ENCODE measurements at regions not wholly inside any gene's neighbourhood (a gene's known extent, or its start where the extent isn't known, plus 50 kb on each side); places are given as distances from the start of the nearest gene placed in this dataset.

DNA sequence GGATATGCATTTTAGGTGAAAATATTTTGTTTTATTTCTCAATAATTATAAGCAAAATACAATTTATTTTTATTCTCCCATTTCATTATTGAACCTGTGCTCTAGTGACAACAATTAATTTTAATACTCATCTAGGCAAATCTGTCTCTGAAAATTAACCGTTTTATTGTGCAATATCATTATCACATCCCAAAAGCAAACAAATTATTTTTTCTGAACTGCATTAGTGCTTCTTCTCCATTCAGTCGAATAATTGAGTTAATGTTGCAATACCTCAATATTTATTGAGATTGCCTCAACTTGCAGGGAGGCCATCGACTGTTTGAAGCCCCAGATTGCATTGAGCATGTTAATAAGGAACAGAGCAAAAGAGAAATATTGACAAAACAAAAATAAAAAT lies 303.2 kb upstream of the LRFN5 start:
- Histone ChIP-seq H4K20me1 (ENCODE audit: control insufficient read depth, insufficient read depth, insufficient read length) (no peaks in the 10 kb centered on the region), H2BK20ac (ENCODE audit: low read depth, low read length, poor library complexity, severe bottlenecking) (no peak overlapping the region), H2BK12ac (ENCODE audit: insufficient read length, low read depth, low read length) (no peak overlapping the region), H3K27ac (ENCODE audit: insufficient read length, low read depth, low read length) (no peak overlapping the region), H3K23me2 (ENCODE audit: insufficient read length, low read depth, low read length, poor library complexity, severe bottlenecking) (no peaks in the 10 kb centered on the region), H2BK5ac (ENCODE audit: insufficient read length, low read length) (no peak overlapping the region), H3K14ac (ENCODE audit: insufficient read depth, low read length) (no peak overlapping the region), H3K4ac (ENCODE audit: low read depth, low read length) (no peak overlapping the region), H2AFZ (ENCODE audit: low read length) (no peak overlapping the region), H3K23ac (ENCODE audit: insufficient read length, low read depth, low read length) (no peak overlapping the region), H3K9me3 (ENCODE audit: control insufficient read depth, low read depth, low read length) (no peaks in the 10 kb centered on the region), H4K8ac (replicated peaks; ENCODE audit: insufficient read length, low read depth, low read length) (no peak overlapping the region), H3T11ph (ENCODE audit: low read length) (no peak overlapping the region), H3K79me1 (ENCODE audit: insufficient read depth, low read depth, low read length, poor library complexity, severe bottlenecking) (no peaks in the 10 kb centered on the region), H2BK15ac (ENCODE audit: low read depth, low read length) (no peak overlapping the region), H4K5ac (ENCODE audit: insufficient read length, low read depth, low read length) (no peak overlapping the region), H2BK120ac (ENCODE audit: low read depth, low read length, poor library complexity, severe bottlenecking) (no peak overlapping the region), H3K79me2 (ENCODE audit: insufficient read depth, low read length) (no peaks in the 10 kb centered on the region), H3K4me2 (ENCODE audit: insufficient read depth, insufficient read length, low read length) (no peak overlapping the region), H3K56ac (ENCODE audit: insufficient read length, low read depth, low read length) (no peak overlapping the region), H3K27me3 (ENCODE audit: insufficient read depth, low read length) (no peaks in the 10 kb centered on the region), H3K18ac (ENCODE audit: insufficient read length, low read depth, low read length) (no peak overlapping the region), H3K9ac (ENCODE audit: extremely low read depth, insufficient read length, low read length) (no peak overlapping the region), H2AK5ac (ENCODE audit: insufficient read length, low read length) (no peak overlapping the region), H4K91ac (ENCODE audit: insufficient read length, low read depth, low read length) (no peak overlapping the region), H3K4me1 (ENCODE audit: insufficient read depth, low read length) (0 out of 2 replicates have a peak, but pooled peaks cover 2% of the 10 kb centered on the region)
- Mint-ChIP-seq H3K4me3 (no peak overlapping the region), H3K36me3 (ENCODE audit: insufficient read depth in 1 of 3, low read depth in 3 of 3) (no peaks in the 10 kb centered on the region), H3K9me3 (no peaks in the 10 kb centered on the region), H3K27ac (no peak overlapping the region), H3K27me3 (ENCODE audit: low read depth) (no peaks in the 10 kb centered on the region), H3K4me1 (peaks cover 14 to 15% of the 10 kb centered on the region in 2 experiments)
- no CpG with 5 or more reads among the region's 3 CpGs for WGBS (ENCODE audit: extremely low coverage, insufficient read length, low lambda C conversion rate)
- DNase-seq = no peak
- TF ChIP-seq, protein P1, sequence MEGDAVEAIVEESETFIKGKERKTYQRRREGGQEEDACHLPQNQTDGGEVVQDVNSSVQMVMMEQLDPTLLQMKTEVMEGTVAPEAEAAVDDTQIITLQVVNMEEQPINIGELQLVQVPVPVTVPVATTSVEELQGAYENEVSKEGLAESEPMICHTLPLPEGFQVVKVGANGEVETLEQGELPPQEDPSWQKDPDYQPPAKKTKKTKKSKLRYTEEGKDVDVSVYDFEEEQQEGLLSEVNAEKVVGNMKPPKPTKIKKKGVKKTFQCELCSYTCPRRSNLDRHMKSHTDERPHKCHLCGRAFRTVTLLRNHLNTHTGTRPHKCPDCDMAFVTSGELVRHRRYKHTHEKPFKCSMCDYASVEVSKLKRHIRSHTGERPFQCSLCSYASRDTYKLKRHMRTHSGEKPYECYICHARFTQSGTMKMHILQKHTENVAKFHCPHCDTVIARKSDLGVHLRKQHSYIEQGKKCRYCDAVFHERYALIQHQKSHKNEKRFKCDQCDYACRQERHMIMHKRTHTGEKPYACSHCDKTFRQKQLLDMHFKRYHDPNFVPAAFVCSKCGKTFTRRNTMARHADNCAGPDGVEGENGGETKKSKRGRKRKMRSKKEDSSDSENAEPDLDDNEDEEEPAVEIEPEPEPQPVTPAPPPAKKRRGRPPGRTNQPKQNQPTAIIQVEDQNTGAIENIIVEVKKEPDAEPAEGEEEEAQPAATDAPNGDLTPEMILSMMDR (conservative IDR thresholded peaks at IDR 0.05) = no peak
